ENCODE measurements at regions not wholly inside any gene's neighbourhood (a gene's known extent, or its start where the extent isn't known, plus 50 kb on each side); places are given as distances from the start of the nearest gene placed in this dataset.

DNA sequence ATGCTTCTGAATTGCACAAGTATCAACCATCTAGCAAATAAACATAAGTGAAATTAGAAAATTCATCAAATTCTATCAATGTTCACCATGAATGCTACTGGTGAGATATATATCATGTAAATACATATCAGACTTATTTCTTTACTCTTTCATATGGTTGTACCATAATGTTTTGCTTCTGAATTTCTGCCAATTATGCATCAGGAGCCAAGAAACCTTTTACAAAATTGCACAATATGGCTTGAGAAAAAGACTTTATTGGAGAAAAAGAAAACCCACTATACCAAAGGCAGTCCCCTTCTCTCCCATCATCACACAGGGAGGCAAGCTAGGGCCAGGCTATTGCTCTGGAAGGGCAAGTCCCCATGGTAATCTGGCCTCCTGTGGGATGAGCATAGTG is 402.6 kb downstream of the C6orf118 start:
- TF ChIP-seq, protein P1, sequence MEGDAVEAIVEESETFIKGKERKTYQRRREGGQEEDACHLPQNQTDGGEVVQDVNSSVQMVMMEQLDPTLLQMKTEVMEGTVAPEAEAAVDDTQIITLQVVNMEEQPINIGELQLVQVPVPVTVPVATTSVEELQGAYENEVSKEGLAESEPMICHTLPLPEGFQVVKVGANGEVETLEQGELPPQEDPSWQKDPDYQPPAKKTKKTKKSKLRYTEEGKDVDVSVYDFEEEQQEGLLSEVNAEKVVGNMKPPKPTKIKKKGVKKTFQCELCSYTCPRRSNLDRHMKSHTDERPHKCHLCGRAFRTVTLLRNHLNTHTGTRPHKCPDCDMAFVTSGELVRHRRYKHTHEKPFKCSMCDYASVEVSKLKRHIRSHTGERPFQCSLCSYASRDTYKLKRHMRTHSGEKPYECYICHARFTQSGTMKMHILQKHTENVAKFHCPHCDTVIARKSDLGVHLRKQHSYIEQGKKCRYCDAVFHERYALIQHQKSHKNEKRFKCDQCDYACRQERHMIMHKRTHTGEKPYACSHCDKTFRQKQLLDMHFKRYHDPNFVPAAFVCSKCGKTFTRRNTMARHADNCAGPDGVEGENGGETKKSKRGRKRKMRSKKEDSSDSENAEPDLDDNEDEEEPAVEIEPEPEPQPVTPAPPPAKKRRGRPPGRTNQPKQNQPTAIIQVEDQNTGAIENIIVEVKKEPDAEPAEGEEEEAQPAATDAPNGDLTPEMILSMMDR (IDR thresholded peaks at IDR 0.05 in 2 of 3, conservative IDR thresholded peaks at IDR 0.05 in 1 of 3; ENCODE audit: borderline replicate concordance in 1 of 3, insufficient read depth in 1 of 3, low read depth in 2 of 3, low read length in 2 of 3), result no peak
- TF ChIP-seq POLR2A (IDR thresholded peaks at IDR 0.05; ENCODE audit: borderline replicate concordance, extremely low read depth, insufficient read depth, insufficient read length) (no peak), RAD21 (IDR thresholded peaks at IDR 0.05; ENCODE audit: low read depth) (no peak), POLR2AphosphoS5 (IDR thresholded peaks at IDR 0.05; ENCODE audit: low read depth, low read length) (no peak), CEBPB (IDR thresholded peaks at IDR 0.05; ENCODE audit: low read depth) (no peak), JUND (IDR thresholded peaks at IDR 0.05) (no peak), SP1 (IDR thresholded peaks at IDR 0.05; ENCODE audit: low read depth) (no peak)
- TF ChIP-seq, protein P2, sequence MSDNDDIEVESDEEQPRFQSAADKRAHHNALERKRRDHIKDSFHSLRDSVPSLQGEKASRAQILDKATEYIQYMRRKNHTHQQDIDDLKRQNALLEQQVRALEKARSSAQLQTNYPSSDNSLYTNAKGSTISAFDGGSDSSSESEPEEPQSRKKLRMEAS (IDR thresholded peaks at IDR 0.05), result no peak
